CD4-positive, alpha-beta T cell treated with Interleukin-4 for 4 hours (primary cell): ENCODE measurements at regions not wholly inside any gene's neighbourhood (a gene's known extent, or its start where the extent isn't known, plus 50 kb on each side); places are given as distances from the start of the nearest gene placed in this dataset.
"Not testable (repeated sequence)": the region's sequence is repeated elsewhere in the genome, so short reads cannot be mapped to it uniquely, and the experiment has no call there.

Experiments
- DNase-seq: peaks from one replicate; pipeline ENCODE4 v3.0.0-alpha.2; 2020

DNA sequence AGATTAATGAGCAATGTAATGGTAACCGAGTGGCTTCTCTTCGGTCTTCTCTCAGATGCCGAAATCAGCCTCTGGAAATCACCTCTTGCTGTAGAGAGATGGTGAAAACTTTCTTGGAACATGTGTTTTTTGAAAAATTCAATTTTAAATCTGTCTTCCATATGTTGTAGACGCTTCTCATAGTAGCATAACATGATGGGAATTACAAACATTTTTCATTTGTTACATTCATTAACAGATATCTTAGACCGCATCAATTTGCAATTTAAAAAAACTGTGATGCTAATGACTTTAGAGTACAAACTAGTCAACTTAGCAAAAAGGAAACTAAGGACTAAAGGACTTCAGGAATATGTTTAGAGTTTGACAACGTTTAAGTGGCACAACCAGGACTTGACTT, 275.2 kb downstream of the ASXL3 start:
- DNase-seq = no peak

- no peak for DNase-seq
These were observed 273.6 kb downstream of the ASXL3 start for GRCh38 chr18:33851546-33852078.

DNA sequence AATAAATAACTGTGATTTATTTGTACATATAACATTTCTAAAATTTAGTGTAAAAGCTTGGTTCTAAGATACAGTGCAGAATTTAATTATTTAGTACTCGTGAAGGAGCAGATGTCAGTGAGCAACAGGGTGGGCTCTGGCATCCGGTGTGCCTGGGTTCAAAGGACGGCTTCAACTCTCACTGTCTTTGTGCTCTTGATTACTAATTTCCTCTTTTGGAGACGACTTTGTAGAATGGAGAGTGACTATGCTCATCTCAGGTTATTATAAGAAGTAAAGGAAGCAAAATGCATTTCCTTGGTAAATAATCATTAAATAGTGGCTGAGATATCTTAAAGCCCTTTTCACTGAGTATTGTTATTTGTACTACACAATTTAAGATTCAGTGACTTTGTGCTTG, 271.7 kb downstream of the ASXL3 start:
- DNase-seq = no peak

DNA sequence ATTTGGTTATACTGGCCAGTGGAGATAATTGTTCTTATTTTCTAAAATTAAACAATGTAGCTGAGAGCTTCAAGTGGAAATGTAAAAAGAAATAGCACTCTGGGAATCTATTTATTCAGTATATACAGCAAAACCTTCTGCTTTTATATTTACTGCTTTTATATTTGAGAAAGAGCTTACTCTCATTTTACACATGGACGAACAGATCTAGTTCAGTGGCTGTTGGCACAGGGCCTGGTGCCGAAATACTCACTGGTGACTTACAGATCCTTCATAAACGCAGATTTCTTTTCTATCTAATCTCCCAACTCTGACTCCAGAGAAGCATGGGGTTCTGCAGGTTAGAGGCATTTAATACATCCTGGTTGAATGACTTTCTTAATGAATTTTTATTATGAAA, 266.2 kb downstream of the ASXL3 start:
- no peak for DNase-seq

- no peak for DNase-seq
These were observed 263.4 kb downstream of the ASXL3 start for GRCh38 chr18:33841221-33841967.

GRCh38 chr18:33840212-33840593, 262.2 kb downstream of the ASXL3 start:
- no peak for DNase-seq

DNA sequence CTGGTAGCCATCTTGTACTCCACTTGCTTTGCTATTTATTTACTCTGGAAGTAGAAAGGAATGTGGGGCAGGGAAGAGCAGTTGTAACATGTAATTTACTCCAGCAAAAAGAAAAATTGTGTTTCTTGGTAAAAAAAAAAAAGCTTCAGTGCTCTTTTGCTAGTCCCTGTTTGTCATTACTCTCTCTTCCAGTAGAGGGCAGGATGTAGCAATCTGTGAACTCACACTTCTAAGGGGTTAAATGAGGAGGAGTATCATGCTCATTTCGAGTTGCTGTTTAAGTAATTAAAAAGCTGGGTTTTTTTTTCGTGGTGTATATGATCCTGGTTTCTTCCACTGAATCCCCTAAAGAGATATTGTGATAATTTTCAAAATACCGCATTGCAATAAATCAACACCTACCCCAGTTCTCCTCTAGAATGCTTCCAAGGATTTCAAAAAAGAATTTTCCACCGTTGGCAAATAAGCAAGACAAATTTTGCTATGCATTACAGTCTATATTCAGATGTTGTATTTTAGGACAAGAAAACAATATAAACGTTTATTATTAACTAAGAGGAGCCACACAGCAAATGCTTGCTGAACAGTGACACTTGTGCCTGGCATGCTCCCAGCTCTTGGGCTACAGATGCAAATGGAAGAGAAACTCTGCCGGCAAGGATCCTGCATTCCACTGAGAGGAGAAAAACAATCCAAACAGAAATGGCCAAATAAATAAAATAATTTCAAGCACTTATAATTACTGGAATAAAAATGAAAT, 261.6 kb downstream of the ASXL3 start:
- DNase-seq = no peak

DNA sequence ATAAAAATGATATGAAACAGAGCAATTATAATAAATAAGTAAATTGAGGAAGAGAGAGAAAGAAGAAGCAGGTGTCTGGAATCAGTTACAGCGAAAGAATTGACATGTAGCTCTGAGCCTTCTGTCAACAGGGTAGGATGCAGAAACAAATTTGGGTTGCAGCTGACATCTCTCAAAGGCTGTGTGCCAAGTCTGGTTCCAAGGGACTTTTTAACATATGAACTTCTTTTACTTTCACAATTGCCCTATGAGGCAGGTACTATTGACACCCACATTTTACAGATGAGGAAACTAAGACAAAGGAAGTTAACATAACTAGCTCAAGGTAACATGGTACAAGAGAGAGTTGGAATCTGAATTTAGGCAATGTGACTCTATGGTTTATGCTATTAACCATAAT, 260.0 kb downstream of the ASXL3 start:
- no peak for DNase-seq

GRCh38 chr18:33837191-33837590, 259.2 kb downstream of the ASXL3 start:
- no peak for DNase-seq

GRCh38 chr18:33836564-33836963, 258.5 kb downstream of the ASXL3 start:
- DNase-seq = no peak

DNA sequence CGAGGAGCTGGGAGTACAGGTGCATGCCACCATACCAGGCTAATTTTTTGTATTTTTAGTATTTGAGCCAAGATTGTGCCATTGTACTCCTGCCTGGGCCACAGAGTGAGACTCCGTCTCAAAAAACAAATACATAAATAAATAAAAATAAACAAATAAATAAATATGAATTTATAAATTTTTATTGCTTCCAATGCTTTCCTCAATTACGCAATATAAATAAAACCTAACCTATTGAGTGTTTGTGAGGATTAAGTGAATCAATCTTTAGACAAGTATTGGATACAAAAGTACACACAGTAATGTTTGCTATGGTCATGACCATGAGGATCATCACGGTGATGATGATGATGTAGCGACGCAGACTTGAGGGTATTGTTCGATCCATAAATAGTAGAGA, 257.4 kb downstream of the ASXL3 start:
- DNase-seq = no peak

DNA sequence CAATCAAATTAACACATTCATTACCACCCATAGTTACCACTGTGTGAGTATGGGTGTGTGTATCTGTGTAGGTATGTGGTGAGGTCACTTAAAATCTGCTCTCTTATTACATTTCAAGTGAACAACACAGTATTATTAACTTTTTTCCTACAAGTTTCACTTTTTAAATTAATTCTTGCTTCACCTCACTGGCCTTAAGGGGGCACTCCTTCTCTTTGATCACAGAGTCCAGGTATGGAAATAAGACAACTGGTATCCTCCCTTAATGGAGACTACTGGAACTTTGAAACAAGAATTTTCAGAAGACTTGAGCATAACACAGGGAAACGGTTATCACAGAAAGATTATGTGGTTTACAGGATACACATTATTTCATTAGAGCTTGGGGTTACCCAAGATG, 255.8 kb downstream of the ASXL3 start:
- no peak for DNase-seq

GRCh38 chr18:33831424-33831823, 253.4 kb downstream of the ASXL3 start:
- DNase-seq = no peak

DNA sequence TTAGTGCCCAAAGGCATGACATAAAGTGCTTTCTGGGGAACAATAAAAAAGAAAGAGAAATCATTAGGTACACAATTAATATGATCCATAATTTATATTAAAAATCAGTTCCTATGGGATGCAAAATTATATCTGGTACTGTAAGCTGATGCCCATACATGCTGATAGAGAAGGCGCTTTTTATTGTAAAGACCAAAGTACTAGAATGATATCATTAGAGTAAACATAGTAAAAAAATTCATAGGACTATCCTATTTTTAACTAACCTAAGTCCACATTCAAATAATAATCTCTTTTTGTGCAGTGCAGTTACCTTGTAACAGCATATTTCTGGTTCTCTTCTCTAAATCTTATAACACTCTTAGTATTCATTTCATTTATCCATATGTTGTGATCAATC, 252.2 kb downstream of the ASXL3 start:
- DNase-seq = no peak

DNA sequence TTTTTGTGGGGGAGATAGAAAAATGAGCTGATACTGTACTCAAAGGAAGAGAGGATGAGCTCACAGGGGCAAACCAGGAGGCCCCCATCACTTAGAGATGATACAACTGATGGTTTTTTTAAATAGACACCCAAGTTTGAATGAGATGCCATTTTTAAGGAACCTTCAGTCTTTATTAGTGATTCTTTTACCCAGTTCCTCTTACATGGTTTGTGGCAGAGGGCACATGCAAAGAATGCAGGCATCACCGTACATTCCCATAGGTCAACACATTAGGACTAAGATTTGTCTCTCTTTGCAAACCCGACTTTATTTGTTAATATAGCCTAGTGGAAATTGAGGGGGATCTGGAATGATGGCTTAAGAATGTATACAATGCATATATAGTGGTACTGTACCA, 250.9 kb downstream of the ASXL3 start:
- no peak for DNase-seq

DNA sequence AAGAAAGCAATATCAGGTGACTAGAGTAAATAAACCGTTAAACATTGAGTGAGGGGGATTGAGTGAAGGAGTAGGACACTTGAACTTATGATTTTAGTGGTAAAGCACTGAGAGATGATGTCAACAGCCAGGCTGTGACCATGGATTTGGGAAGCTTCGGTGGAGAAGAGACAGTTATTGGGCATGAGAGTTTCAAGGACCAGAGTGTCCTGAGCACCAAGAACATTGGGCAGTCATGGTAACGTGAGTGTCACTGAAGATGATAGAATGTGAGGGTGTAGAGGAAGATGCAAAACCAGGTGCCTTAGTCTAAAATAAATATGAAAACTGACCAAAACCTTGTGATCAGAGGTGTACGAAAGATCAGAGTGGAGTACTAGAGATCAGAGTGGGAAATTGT, 248.1 kb downstream of the ASXL3 start:
- DNase-seq = no peak

DNA sequence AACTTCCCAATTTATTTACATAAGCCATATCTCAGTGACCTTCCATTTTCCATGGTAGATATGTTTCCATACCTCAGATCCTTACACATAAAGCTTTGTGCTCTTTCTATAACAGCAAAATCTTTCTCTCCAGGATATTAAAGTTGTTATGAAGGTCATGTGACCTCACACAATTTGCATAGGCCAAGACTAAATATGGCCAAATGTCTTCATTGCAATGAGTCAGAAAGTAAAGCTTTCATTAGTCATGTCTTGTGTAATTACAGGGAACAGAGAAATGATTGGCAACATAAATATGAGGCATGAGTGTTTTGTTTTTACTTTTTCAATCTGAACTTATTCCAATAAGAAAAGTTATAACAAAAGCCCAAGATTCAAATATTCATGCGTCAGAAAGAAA, 243.5 kb downstream of the ASXL3 start:
- DNase-seq = no peak

DNA sequence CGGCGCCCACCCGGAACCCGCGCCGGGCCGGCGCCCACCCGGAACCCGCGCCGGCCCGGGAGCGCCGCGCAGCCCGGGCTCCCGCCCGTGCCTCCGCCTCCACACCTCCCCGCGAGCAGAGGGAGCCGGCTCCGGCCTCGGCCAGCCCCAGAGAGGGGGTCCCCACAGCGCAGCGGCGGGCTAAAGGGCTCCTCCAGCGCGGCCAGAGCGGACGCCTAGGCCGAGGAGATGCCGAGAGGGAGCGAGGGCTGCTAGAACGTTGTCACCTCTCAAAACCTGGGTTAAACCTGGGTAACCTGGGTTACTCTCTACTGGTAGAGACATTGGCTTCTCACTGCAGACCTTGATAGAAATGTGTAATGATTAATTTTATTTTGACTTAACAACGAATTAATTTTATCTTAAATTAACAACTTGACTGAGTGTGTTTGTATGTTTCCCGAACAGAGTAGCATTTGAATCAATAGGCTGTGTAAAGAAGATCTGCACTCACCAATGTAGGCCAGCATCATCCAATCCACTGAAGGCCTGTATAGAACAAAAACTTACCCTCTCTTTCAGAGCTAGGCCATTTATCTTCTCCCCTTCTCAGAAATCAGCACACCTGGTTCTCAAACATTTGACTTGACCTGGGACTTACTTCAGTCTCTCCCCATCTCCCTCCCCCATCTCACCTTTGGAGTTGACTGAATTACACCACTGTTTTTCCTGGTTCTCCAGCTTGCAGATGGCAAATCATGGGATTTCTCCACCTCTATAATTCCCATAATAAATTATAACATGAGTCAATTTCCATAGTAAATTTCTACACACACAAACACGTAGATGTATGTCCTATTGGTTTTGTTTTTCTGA, 242.7 kb downstream of the ASXL3 start:
- DNase-seq = no peak

DNA sequence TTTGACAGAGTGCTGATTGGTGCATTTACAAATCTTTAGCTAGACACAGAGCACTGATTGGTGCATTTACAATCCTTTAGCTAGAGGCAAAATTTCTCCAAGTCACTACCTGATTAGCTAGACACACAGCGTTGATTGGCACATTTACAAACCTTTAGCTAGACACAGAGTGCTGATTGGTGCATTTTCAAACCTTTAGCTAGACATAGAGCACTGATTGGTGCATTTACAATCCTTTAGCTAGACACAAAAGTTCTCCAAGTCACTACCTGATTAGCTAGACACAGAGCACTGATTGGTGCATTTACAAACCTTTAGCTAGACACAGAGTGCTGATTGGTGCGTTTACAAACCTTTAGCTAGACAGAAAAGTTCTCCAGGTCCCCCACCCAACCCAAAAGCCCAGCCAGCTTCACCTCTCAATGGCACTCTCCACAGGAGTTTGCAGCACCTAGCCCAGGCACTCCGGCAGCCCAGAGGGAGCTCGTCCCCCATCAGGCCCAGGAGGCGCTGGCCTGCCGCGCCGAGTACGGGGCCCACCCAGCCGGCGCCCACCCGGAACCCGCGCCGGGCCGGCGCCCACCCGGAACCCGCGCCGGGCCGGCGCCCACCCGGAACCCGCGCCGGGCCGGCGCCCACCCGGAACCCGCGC, 241.8 kb downstream of the ASXL3 start:
- DNase-seq = not testable (repeated sequence)

DNA sequence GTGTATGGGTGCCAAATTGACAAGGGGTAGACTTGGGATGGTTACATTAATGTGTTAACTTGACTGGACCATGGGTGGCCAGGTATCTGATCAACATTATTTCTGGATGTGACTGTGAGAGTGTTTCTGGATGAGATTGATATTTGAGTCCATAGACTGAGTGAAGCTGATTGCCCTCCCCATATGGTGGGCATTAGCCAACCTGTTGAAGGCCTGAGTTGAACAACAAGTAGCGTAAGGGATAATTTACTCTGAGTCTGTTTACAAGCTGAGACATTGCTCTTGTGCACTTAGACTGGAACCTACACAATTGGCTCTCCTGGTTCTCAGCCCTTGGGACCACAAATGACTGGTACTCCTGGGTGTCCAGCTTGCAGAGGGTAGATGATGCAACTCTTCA, 240.1 kb downstream of the ASXL3 start:
- no peak for DNase-seq

DNA sequence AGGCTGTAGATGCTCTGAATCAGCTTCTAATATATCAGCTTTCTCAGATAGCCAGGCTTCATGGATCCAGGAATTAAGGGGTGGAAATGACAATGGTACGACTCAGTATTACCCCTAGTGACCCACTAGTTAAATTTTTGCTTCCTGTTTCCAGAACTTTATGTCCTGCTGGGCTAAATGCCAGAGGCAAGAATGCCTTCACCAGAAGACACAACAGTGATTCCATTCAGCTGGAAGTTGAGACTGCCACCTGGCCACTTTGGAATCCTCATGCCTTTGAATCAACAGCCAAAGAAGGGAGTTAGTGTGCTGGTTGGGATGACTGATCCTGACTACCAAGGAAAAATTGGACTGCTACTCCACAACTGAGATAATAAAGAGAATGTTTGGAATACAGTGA, 239.1 kb downstream of the ASXL3 start:
- DNase-seq = no peak

- no peak for DNase-seq
These were observed 236.5 kb downstream of the ASXL3 start for GRCh38 chr18:33814546-33814945.

GRCh38 chr18:33812186-33812585, 234.2 kb downstream of the ASXL3 start:
- no peak for DNase-seq
